Neutrophil (primary cell): ENCODE measurements at regions not wholly inside any gene's neighbourhood (a gene's known extent, or its start where the extent isn't known, plus 50 kb on each side); places are given as distances from the start of the nearest gene placed in this dataset.

ENCODE experiments used
- H3K27ac ChIP-seq: fragments of 200-600 bp; sonication (generic); 2 replicates; pipeline ENCODE4 v1.5.1; 2016; ENCODE audit warnings: mild to moderate bottlenecking, moderate library complexity
- H3K27me3 ChIP-seq: fragments of 200-600 bp; sonication (generic); 2 replicates; pipeline ENCODE4 v1.6.0; 2016; ENCODE audit warnings: mild to moderate bottlenecking
- H3K36me3 ChIP-seq: fragments of 200-600 bp; sonication (generic); 2 replicates; pipeline ENCODE4 v1.5.1; 2017
- H3K4me1 ChIP-seq, 2 experiments: fragments of 200-600 bp in 1 of 2; sonication (generic) in 1 of 2; 1 replicate in 1 of 2; 2 replicates in 1 of 2; pipeline versions ENCODE4 v1.5.1 to v1.6.1; 2013 to 2016; ENCODE audit warnings: low read depth in 1 of 2, low read length in 1 of 2, mild to moderate bottlenecking in 1 of 2, moderate library complexity in 1 of 2; ENCODE audit not compliant: control insufficient read depth in 1 of 2, insufficient read depth in 1 of 2
- H3K4me3 ChIP-seq, 2 experiments: fragments of 200-600 bp in 1 of 2; sonication (generic) in 1 of 2; 1 replicate in 1 of 2; 2 replicates in 1 of 2; pipeline ENCODE4 v1.5.1; 2013 to 2016; ENCODE audit warnings: low read depth in 1 of 2, low read length in 1 of 2, mild to moderate bottlenecking in 1 of 2, moderate library complexity in 1 of 2
- H3K9me3 ChIP-seq: fragments of 200-600 bp; sonication (generic); 2 replicates; pipeline ENCODE4 v1.5.1; 2016
- CTCF ChIP-seq: fragments of 200-600 bp; sonication (generic); IDR thresholded peaks from 2 replicates; pipeline ENCODE4 v1.5.1; 2016; ENCODE audit warnings: antibody characterized with exemption

GRCh38 chr2:59734743-59735142 is 818.7 kb downstream of the BCL11A start:
- Histone ChIP-seq H3K9me3 (no peaks in the 10 kb centered on the region), H3K4me3 (no peak overlapping the region), H3K27ac (no peak overlapping the region), H3K27me3 (no peaks in the 10 kb centered on the region), H3K36me3 (no peaks in the 10 kb centered on the region), H3K4me1 (no peaks in the 10 kb centered on the region)
- no peak for TF ChIP-seq CTCF

- no peaks in the 10 kb centered on the region for H3K27me3 ChIP-seq
- TF ChIP-seq CTCF = no peak
- no peak overlapping the region for H3K27ac ChIP-seq
- H3K9me3 ChIP-seq = no peaks in the 10 kb centered on the region
- H3K4me1 ChIP-seq = no peaks in the 10 kb centered on the region
- H3K4me3 ChIP-seq = no peak overlapping the region
- no peaks in the 10 kb centered on the region for H3K36me3 ChIP-seq
Observed at GRCh38 chr2:59733970-59734369, 819.5 kb downstream of the BCL11A start.

GRCh38 chr2:59733567-59733930 is 819.9 kb downstream of the BCL11A start:
- H3K27ac ChIP-seq = no peak overlapping the region
- no peaks in the 10 kb centered on the region for H3K27me3 ChIP-seq
- H3K4me3 ChIP-seq = no peak overlapping the region
- no peaks in the 10 kb centered on the region for H3K36me3 ChIP-seq
- TF ChIP-seq CTCF = no peak
- H3K9me3 ChIP-seq = no peaks in the 10 kb centered on the region
- H3K4me1 ChIP-seq = no peaks in the 10 kb centered on the region

- Histone ChIP-seq H3K27ac (no peak overlapping the region), H3K27me3 (no peaks in the 10 kb centered on the region), H3K36me3 (no peaks in the 10 kb centered on the region), H3K9me3 (no peaks in the 10 kb centered on the region), H3K4me3 (no peak overlapping the region), H3K4me1 (no peaks in the 10 kb centered on the region)
- TF ChIP-seq CTCF = no peak
Observed at GRCh38 chr2:59732871-59733566, 820.4 kb downstream of the BCL11A start.

- Histone ChIP-seq H3K36me3 (no peaks in the 10 kb centered on the region), H3K4me3 (no peak overlapping the region), H3K9me3 (no peaks in the 10 kb centered on the region), H3K27me3 (no peaks in the 10 kb centered on the region), H3K4me1 (peaks cover 0 to 10% of the 10 kb centered on the region in 2 experiments), H3K27ac (no peak overlapping the region)
- TF ChIP-seq CTCF = no peak
Observed at GRCh38 chr2:59727121-59727590, 826.3 kb downstream of the BCL11A start.
